Effector memory CD8-positive, alpha-beta T cell (primary cell): ENCODE measurements at regions not wholly inside any gene's neighbourhood (a gene's known extent, or its start where the extent isn't known, plus 50 kb on each side); places are given as distances from the start of the nearest gene placed in this dataset.
"Not testable (repeated sequence)": the region's sequence is repeated elsewhere in the genome, so short reads cannot be mapped to it uniquely, and the experiment has no call there.

ENCODE experiments used
- ATAC-seq: fragments of 150-1000 bp; cut with Tn5 transposase; replicated peaks from 2 replicates; pipeline ENCODE4 v1.10.0; 2021; ENCODE audit warnings: mild to moderate bottlenecking, moderate library complexity
- DNase-seq, 3 experiments: peaks; one replicate each; pipeline ENCODE4 v3.0.0; 2021
- H3K27ac Mint-ChIP-seq, 2 donors: one replicate each; pipeline ENCODE4 v1.8.0; 2022; ENCODE audit warnings: mild to moderate bottlenecking in 2 of 2, mixed read lengths in 2 of 2, moderate library complexity in 2 of 2
- H3K27me3 Mint-ChIP-seq, 2 donors: one replicate each; pipeline ENCODE4 v1.8.0; 2022; ENCODE audit warnings: mixed read lengths in 2 of 2
- H3K36me3 Mint-ChIP-seq: one replicate; pipeline ENCODE4 v1.8.0; 2022; ENCODE audit warnings: mild to moderate bottlenecking, moderate library complexity, mixed read lengths; ENCODE audit not compliant: insufficient read depth
- H3K4me1 Mint-ChIP-seq, 2 donors: one replicate each; pipeline ENCODE4 v1.8.0; 2022; ENCODE audit warnings: low read depth in 2 of 2, mixed read lengths in 2 of 2
- H3K4me3 Mint-ChIP-seq, 2 donors: one replicate each; pipeline ENCODE4 v1.8.0; 2022; ENCODE audit warnings: mild to moderate bottlenecking in 2 of 2, mixed read lengths in 2 of 2, moderate library complexity in 2 of 2
- H3K9me3 Mint-ChIP-seq, 2 donors: one replicate each; pipeline ENCODE4 v1.8.0; 2022; ENCODE audit warnings: mixed read lengths in 2 of 2

DNA sequence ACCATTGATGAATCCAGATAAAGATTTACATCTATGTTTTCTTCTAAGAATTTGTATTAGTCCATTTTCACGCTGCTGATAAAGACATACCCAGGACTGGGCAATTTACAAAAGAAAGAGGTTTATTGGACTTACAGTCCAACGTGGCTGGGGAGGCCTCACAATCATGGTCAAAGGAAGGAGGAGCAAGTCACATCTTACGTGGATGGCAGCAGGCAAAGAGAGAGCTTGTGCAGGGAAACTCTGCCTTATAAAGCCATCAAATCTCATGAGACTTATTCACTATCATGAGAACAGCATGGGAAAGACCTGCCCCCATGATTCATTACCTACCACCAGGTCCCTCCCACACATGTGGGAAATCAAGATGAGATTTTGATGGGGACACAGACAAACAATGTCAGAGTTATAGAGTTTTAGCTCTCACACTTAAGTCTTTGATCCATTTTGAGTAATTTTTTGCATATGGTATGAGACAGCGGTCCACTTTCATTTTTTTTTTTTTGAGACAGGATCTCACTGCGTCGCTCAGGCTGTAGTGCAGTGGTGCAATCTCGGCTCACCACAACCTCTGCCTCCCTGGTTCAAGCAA is 53.5 kb upstream of the JADE2 start:
- not testable (repeated sequence) for H3K9me3 Mint-ChIP-seq, H3K27me3 Mint-ChIP-seq, H3K27ac Mint-ChIP-seq, H3K4me3 Mint-ChIP-seq, ATAC-seq, H3K36me3 Mint-ChIP-seq, H3K4me1 Mint-ChIP-seq, DNase-seq

DNA sequence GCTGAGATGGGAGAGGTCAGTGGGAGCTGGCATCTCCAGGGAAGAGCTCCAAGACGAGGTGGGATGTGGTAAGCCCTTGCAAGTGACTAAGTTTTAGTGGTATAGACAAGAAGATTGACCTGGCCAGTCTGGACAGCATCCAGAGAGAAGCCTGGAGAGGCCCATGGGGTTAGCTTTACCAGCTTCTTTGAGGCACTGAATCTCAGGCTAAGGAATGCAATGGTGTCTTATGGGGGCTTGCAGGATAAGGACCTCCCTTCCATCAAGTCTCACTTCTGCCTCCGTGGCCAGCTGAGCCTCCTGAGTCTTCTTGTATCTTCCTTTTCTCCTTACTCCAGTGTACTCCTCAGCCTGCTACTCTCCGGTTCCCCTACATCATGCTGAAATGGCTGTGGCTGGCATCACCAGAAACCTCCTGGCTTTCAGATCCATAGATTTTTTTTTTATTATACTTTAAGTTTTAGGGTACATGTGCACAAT is 56.5 kb upstream of the JADE2 start:
- H3K27ac Mint-ChIP-seq: peak overlapping the region in 1 of 2 donors; percentile 38
- H3K4me1 Mint-ChIP-seq: peaks cover 6 to 10% of the 10 kb centered on the region in 2 donors
- H3K4me3 Mint-ChIP-seq: no peak overlapping the region

DNA sequence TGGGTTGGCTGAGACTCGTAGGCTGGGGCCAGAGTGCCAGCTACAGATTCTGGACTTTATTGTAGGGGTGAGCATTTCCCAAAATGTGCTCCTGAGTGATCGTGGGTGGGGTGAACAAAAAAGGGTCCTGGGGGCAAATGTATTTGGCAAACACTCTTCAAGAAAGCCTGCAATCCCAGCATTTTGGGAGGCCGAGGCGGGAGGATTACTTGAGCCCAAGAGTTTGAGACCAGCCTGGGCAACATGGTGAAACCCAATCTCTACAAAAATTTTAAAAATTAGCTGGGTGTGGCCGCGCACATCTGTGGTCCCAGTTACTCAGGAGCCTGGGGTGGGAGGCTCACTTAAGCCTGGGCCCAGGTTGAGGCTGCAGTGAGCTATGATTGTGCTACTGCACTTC is 55.5 kb upstream of the CDKN2AIPNL start:
- peak overlapping the region in 1 of 2 donors; percentile 85 for H3K27ac Mint-ChIP-seq
- ATAC-seq: no peak
- H3K9me3 Mint-ChIP-seq: no peaks in the 10 kb centered on the region
- no peak for DNase-seq
- H3K36me3 Mint-ChIP-seq: no peaks in the 10 kb centered on the region
- no peaks in the 10 kb centered on the region for H3K27me3 Mint-ChIP-seq
- H3K4me1 Mint-ChIP-seq: peaks cover 6 to 10% of the 10 kb centered on the region in 2 donors
- H3K4me3 Mint-ChIP-seq: peak overlapping the region in 1 of 2 donors; percentile 44

More for the DNA sequence above, 56.5 kb upstream of the JADE2 start:
- DNase-seq: no peak
- Mint-ChIP-seq H3K27me3 (no peaks in the 10 kb centered on the region), H3K9me3 (no peaks in the 10 kb centered on the region), H3K36me3 (no peaks in the 10 kb centered on the region)
- ATAC-seq: no peak

DNA sequence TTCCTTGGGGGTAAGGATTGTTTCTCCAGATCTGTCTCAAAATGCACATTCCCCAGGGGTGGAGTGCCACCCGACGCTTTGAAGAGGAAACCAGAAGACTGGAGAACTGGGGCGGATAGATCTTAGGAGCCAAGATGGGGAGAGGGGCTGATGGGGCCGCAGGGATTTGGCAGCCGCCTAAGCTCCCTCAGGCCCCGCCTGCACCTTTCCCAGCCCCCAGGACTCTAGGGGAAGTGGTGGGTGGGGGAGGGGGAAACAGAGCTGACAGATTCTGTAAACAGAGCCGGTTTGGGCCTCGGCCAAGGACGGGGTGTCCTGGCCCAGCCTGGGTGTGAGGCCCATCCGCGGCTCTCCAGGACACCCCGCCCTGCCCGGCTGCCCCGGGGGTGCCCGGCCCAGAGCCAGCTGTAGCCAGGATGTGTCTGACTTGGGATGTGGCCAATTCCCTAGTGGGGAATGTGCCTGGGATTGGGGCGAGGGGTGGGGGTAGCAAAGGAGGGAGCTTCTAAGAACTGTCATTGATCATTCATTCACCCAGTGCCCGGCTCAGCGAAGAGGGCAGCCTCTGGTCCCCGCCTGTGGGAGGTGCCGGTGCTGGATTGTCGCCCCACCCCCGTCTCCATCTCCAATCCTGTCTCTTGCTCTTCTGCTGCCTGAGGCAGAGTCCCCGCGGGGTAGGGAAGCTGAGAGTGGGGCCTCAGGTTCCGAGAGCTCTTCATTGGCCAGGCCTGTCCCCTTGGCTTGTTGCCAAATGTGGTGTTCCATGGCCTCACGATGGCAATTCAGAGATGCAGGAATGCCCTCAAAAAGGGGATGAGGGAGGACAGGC is 54.8 kb upstream of the CDKN2AIPNL start:
- Mint-ChIP-seq H3K9me3 (no peaks in the 10 kb centered on the region), H3K4me3 (peak overlapping the region; percentile 76 to 77), H3K27me3 (no peaks in the 10 kb centered on the region), H3K27ac (peak overlapping the region; percentile 85 to 86), H3K36me3 (no peaks in the 10 kb centered on the region), H3K4me1 (peaks cover 6 to 10% of the 10 kb centered on the region in 2 donors)
- peak; percentile 63 for ATAC-seq
- DNase-seq: peak; percentile 5 to 21 (median 11)

DNA sequence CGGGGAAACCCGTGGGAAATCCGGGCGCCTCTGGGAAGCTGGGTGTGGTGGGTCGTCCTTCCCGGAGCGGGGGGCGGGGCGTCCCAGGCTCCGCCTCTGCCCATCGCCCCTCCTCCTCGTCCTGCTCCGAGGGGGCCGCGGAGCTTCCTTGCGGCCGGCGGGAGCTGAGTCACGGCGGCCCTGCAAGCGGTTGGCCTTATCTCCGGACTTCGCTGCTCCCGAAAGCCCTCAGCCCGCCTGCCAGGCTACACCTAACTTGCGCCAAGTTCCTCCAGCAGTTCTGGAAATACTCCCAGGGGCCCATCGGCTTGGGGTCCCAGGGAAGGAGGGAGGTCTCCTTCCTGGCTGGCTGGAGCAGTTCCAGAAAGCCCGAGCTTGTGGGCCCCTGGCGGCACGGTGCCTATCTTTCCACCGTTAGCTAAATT is 54.1 kb upstream of the CDKN2AIPNL start:
- ATAC-seq (peak; percentile 76), DNase-seq (peak; percentile 12 to 33 (median 33))
- Mint-ChIP-seq H3K27me3 (no peaks in the 10 kb centered on the region), H3K27ac (peak overlapping the region; percentile 85 to 86), H3K4me1 (peaks cover 6 to 10% of the 10 kb centered on the region in 2 donors), H3K9me3 (no peaks in the 10 kb centered on the region), H3K36me3 (no peaks in the 10 kb centered on the region), H3K4me3 (peak overlapping the region; percentile 76 to 77)

DNA sequence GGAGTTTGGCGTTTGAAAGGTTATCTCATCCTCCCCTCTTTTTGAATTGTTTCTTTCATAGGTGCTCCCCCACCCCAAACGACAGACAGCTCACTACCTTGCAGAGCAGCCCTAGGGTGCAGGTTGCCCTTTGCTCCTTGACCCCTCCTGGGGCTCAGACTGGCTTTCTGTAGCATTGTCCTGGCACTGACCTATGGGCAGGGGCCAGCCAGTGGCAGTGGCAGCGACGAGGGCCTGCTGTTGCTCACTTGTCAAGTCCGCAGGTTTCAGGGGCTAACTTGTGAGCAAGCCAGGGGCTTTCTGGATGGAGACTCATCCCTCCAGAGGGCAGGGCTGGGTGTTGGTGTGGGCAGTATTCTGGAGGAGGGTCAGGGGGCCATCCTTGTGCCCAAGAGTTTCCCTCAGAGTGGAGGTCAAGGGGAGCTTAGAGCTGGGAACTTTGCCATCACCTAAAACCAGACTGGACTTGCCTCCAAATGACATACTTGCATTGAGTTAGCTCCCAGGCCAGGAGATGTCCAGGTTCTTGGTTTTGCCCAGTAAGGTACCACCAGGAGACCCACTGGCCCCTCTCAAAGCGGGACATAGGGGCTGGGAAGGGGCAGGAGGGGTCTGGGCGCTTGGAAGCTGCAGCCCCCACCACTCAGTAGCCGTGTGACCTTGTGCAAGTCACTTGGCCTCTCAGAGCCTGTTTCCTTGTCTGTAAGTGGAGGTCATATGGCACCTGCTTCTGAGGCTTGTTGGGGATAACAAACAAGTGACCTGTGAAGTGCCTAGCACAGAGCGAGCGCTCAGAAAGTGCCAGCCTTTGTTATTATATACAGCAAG is 53.5 kb upstream of the CDKN2AIPNL start:
- Mint-ChIP-seq H3K9me3 (no peaks in the 10 kb centered on the region), H3K27ac (peak overlapping the region; percentile 85 to 86), H3K4me3 (peak overlapping the region; percentile 76 to 77), H3K36me3 (no peaks in the 10 kb centered on the region), H3K4me1 (peaks cover 6 to 10% of the 10 kb centered on the region in 2 donors), H3K27me3 (no peaks in the 10 kb centered on the region)
- DNase-seq (no peak), ATAC-seq (no peak)

DNA sequence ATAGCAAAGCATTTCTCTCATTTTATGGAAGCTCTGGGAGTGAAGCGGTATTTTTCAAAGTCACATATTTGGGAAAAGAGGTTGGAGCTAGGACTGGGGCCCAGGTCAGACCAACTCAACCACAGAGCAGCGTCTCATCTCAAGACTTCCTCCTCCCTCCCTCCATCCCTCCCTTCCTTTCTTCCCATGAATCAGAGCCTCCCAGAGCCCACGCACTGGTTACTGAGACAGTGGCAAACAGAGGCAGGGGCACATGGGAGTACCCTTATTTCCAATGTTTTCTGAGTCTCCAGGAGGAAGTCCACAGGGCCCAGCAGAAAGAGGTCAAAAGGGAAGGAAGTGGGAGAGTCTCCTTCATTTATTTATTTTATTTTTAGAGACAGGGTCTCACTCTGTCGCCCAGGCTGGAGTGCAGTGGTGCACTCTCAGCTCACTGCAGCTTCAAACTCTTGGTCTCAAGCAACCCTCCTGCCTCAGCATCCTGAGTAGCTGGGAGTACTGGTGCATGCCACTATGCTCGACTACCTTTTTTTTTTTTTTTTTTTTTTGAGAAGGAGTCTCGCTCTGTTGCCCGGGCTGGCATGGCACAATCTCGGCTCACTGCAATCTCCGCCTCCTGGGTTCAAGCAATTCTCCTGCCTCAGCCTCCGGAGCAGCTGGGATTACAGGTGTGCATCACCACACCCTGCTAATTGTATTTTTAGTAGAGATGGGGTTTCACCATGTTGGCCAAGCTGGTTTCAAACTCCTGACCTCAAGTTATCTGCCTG is 52.5 kb upstream of the CDKN2AIPNL start:
- peaks cover 6 to 10% of the 10 kb centered on the region in 2 donors for H3K4me1 Mint-ChIP-seq
- no peak overlapping the region for H3K4me3 Mint-ChIP-seq
- H3K9me3 Mint-ChIP-seq: no peaks in the 10 kb centered on the region
- H3K36me3 Mint-ChIP-seq: no peaks in the 10 kb centered on the region
- no peak overlapping the region for H3K27ac Mint-ChIP-seq
- no peak for DNase-seq
- no peaks in the 10 kb centered on the region for H3K27me3 Mint-ChIP-seq
- no peak for ATAC-seq

DNA sequence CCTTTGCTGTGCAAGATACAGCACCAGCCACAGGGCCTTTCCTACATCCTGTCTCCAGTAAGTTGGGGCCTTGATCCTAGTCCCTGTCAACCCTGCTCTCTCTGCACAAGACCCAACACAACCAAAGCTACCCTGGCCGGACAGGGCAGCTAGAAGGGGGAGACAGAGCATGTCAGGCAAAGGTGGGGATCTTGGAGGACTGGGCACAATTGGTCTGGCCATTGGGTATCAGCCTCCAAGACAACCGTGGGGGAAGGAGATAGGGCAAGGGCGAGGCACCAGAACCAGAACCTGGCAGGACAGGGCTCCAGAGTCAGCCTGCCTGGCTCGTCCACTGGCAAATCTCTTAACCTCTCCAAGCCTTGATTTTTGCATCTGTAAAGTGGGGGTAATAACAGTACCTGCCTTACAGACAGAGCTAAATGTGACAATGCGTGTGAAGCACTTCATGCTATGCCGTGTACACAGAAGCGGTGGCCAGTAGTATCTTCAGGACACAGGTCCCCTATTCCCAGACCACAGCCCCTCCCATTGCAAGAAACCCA is 51.6 kb upstream of the CDKN2AIPNL start:
- Mint-ChIP-seq H3K9me3 (no peaks in the 10 kb centered on the region), H3K4me1 (peaks cover 6 to 10% of the 10 kb centered on the region in 2 donors), H3K27ac (no peak overlapping the region), H3K27me3 (no peaks in the 10 kb centered on the region), H3K36me3 (no peaks in the 10 kb centered on the region), H3K4me3 (no peak overlapping the region)
- no peak for ATAC-seq
- no peak for DNase-seq

DNA sequence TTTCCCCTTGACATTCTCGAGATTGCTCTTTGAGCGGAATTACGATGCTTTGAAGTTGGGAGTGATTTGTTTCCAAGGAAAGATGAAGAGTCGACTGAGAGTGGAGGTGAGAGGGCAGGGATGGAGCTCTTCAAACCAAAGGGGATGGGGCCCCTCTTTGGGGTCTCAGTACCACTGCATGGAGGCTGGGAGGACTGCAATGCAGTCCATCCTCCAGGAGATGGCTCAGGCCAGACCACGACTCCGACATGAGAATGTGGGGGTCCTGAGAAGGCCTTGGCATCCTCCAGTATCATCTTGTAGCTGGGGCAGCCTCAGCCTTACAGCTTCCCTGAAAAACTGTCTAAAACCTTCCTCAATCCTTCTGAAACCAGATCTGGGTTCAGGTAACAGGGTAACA is 51.1 kb upstream of the CDKN2AIPNL start:
- no peaks in the 10 kb centered on the region for H3K9me3 Mint-ChIP-seq
- H3K27ac Mint-ChIP-seq: no peak overlapping the region
- H3K4me3 Mint-ChIP-seq: no peak overlapping the region
- ATAC-seq (no peak), DNase-seq (no peak)
- H3K4me1 Mint-ChIP-seq: peaks cover 6 to 10% of the 10 kb centered on the region in 2 donors
- no peaks in the 10 kb centered on the region for H3K36me3 Mint-ChIP-seq
- no peaks in the 10 kb centered on the region for H3K27me3 Mint-ChIP-seq

DNA sequence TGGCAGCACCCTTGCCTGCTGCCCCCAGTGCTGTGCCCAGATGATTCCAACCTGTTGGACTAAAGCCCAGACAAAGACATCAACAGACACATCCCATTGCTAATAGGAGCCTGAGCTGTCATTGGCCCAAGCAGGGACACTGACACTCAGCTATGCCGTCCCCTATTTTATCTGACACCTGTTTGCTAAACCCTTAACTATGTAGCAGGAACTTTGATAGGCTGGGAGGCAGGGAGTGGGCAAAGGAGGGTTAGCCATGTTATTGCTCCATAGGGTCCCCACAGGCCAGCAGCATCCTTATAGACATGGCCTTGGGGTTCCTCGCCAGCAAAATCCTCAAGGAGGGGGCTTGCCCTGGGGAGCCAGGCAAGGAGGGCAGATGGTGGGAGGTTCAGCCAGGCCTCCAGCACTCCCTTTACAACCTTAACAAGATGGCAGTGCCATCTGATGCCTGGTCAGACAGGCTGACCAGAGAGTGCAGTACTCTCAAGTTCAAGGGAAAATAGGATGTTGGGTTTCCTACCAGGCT is 50.4 kb upstream of the CDKN2AIPNL start:
- Mint-ChIP-seq H3K27me3 (no peaks in the 10 kb centered on the region), H3K4me1 (peaks cover 10% of the 10 kb centered on the region in 2 donors), H3K9me3 (no peaks in the 10 kb centered on the region), H3K27ac (no peak overlapping the region), H3K36me3 (no peaks in the 10 kb centered on the region), H3K4me3 (no peak overlapping the region)
- ATAC-seq (no peak), DNase-seq (no peak)
